ENCODE measurements at regions not wholly inside any gene's neighbourhood (a gene's known extent, or its start where the extent isn't known, plus 50 kb on each side); places are given as distances from the start of the nearest gene placed in this dataset.

- TF ChIP-seq CTCF (conservative IDR thresholded peaks at IDR 0.05; ENCODE audit: low read length) (no peak), EZH2phosphoT487 (IDR thresholded peaks at IDR 0.05; ENCODE audit: borderline replicate concordance, low read depth, low read length) (no peak)
Observed at GRCh38 chr1:164433818-164434170, 125.2 kb upstream of the PBX1 start.
